Progenitor cell of endocrine pancreas (in vitro differentiated cells): ENCODE measurements at regions not wholly inside any gene's neighbourhood (a gene's known extent, or its start where the extent isn't known, plus 50 kb on each side); places are given as distances from the start of the nearest gene placed in this dataset.

Experiments
- DNase-seq: peaks from one replicate; pipeline ENCODE4 v3.0.0; 2021; ENCODE audit warnings: low spot score; ENCODE audit not compliant: unreplicated experiment
- H3K27ac Mint-ChIP-seq: 2 replicates; pipeline ENCODE4 v1.8.0; 2021; ENCODE audit warnings: mild to moderate bottlenecking, moderate library complexity, mixed read lengths
- H3K27me3 Mint-ChIP-seq: 2 replicates; pipeline ENCODE4 v1.8.0; 2021; ENCODE audit warnings: mixed read lengths
- H3K36me3 Mint-ChIP-seq: 2 replicates; pipeline ENCODE4 v1.8.0; 2022; ENCODE audit warnings: mixed read lengths; ENCODE audit not compliant: insufficient read depth
- H3K4me1 Mint-ChIP-seq: 2 replicates; pipeline ENCODE4 v1.8.0; 2021; ENCODE audit warnings: low read depth, mixed read lengths
- H3K4me3 Mint-ChIP-seq: 2 replicates; pipeline ENCODE4 v1.8.0; 2021; ENCODE audit warnings: low read depth, mild to moderate bottlenecking, moderate library complexity, mixed read lengths
- H3K9me3 Mint-ChIP-seq: 2 replicates; pipeline ENCODE4 v1.8.0; 2021; ENCODE audit warnings: low read depth, mixed read lengths
- CTCF ChIP-seq: fragments of 200-600 bp; sonication (generic); IDR thresholded peaks from one replicate; pipeline ENCODE4 v1.5.0; 2021; ENCODE audit warnings: antibody characterized with exemption, mild to moderate bottlenecking; ENCODE audit not compliant: unreplicated experiment

GRCh38 chr16:64138621-64139020 is 983.2 kb downstream of the CDH11 start:
- DNase-seq = no peak
- no peaks in the 10 kb centered on the region for H3K4me1 Mint-ChIP-seq
- no peaks in the 10 kb centered on the region for H3K27me3 Mint-ChIP-seq
- no peak overlapping the region for H3K4me3 Mint-ChIP-seq
- H3K36me3 Mint-ChIP-seq = no peaks in the 10 kb centered on the region
- H3K27ac Mint-ChIP-seq = no peak overlapping the region
- no peak for TF ChIP-seq CTCF
- H3K9me3 Mint-ChIP-seq = peaks cover 4% of the 10 kb centered on the region

- Mint-ChIP-seq H3K4me1 (peaks cover 1% of the 10 kb centered on the region), H3K27ac (no peak overlapping the region), H3K9me3 (peaks cover 4% of the 10 kb centered on the region), H3K36me3 (no peaks in the 10 kb centered on the region), H3K4me3 (no peak overlapping the region), H3K27me3 (no peaks in the 10 kb centered on the region)
- DNase-seq = no peak
- TF ChIP-seq CTCF = no peak
Observed at GRCh38 chr16:64138006-64138405, 983.9 kb downstream of the CDH11 start.

DNA sequence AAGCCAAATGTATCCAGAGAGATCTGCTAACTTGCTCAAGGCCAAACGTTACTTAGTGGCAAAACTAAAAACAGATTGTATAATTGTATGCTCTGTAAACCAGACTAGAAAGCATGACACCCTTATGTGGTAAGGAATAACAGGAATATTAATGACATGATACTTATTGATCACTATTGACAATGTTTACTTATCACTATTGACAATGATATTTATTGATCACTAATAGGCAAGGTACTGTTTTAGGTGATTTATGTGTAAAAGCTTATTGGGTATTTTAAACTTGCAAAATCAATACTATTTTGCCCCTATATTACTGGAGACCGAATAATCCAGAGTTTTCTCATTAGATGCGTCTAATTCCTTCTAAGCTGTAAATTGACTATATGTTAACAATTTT is 985.1 kb downstream of the CDH11 start:
- DNase-seq = no peak
- peaks cover 4% of the 10 kb centered on the region for H3K4me1 Mint-ChIP-seq
- H3K4me3 Mint-ChIP-seq = no peak overlapping the region
- H3K27me3 Mint-ChIP-seq = no peaks in the 10 kb centered on the region
- no peaks in the 10 kb centered on the region for H3K36me3 Mint-ChIP-seq
- TF ChIP-seq CTCF = no peak
- peaks cover 4% of the 10 kb centered on the region for H3K9me3 Mint-ChIP-seq
- no peak overlapping the region for H3K27ac Mint-ChIP-seq

DNA sequence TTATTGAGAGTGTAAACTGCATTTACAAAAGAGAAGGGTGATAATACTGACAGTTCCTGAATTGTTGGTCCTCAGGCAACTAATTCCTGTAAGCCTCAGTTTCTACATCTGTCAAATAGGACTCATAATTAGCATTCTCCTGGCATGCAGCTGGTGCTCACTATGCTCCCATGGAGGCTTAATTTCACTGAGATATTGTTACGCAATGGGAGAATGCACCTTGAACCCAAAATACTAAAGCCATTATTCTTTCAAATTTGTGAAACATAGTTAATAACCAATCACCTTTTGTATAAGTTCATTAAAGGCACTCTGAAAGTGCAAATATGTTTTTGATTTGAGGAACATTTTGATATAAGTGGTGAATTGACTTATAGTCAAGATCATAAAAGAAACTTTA is 985.5 kb downstream of the CDH11 start:
- no peak for DNase-seq
- H3K9me3 Mint-ChIP-seq = peaks cover 4% of the 10 kb centered on the region
- no peaks in the 10 kb centered on the region for H3K27me3 Mint-ChIP-seq
- no peak overlapping the region for H3K4me3 Mint-ChIP-seq
- TF ChIP-seq CTCF = no peak
- peaks cover 4% of the 10 kb centered on the region for H3K4me1 Mint-ChIP-seq
- H3K27ac Mint-ChIP-seq = no peak overlapping the region
- H3K36me3 Mint-ChIP-seq = no peaks in the 10 kb centered on the region

- Mint-ChIP-seq H3K9me3 (peaks cover 4% of the 10 kb centered on the region), H3K36me3 (no peaks in the 10 kb centered on the region), H3K4me1 (peaks cover 4% of the 10 kb centered on the region), H3K27ac (no peak overlapping the region), H3K27me3 (no peaks in the 10 kb centered on the region), H3K4me3 (no peak overlapping the region)
- no peak for TF ChIP-seq CTCF
- DNase-seq = no peak
Observed at GRCh38 chr16:64133366-64133765, 988.5 kb downstream of the CDH11 start.
